Right atrium auricular region (tissue), 2 donors: ENCODE measurements at regions not wholly inside any gene's neighbourhood (a gene's known extent, or its start where the extent isn't known, plus 50 kb on each side); places are given as distances from the start of the nearest gene placed in this dataset.

ENCODE experiments used
- DNase-seq: peaks from one replicate; pipeline ENCODE4 v3.0.0-alpha.2; 2019; ENCODE audit warnings: low spot score
- H3K27ac ChIP-seq, 2 donors: fragments of 200-600 bp; sonication (generic); 1 replicate in 1 of 2; 2 replicates in 1 of 2; pipeline ENCODE4 v1.5.1; 2016 to 2019
- H3K27me3 ChIP-seq, 2 donors: fragments of 200-600 bp; sonication (generic); one replicate each; pipeline versions ENCODE4 v1.5.1 to v1.6.0; 2017 to 2019
- H3K36me3 ChIP-seq: fragments of 200-600 bp; sonication (generic); one replicate; pipeline ENCODE4 v1.5.1; 2016
- H3K4me1 ChIP-seq, 2 donors: fragments of 200-600 bp; sonication (generic); one replicate each; pipeline versions ENCODE4 v1.5.1 to v1.6.0; 2017 to 2019
- H3K4me3 ChIP-seq, 2 donors: fragments of 200-600 bp; sonication (generic); 1 replicate in 1 of 2; 2 replicates in 1 of 2; pipeline ENCODE4 v1.5.1; 2017 to 2019; ENCODE audit warnings: mild to moderate bottlenecking in 1 of 2, moderate library complexity in 1 of 2
- H3K9me3 ChIP-seq, 2 donors: fragments of 200-600 bp; sonication (generic); one replicate each; pipeline ENCODE4 v1.5.1; 2019
- CTCF ChIP-seq, 2 donors: fragments of 200-600 bp; sonication (generic); IDR thresholded peaks; one replicate each; pipeline ENCODE4 v1.5.1; 2019; ENCODE audit warnings: antibody characterized with exemption in 2 of 2

- peaks cover 5 to 13% of the 10 kb centered on the region in 2 donors for H3K9me3 ChIP-seq
- H3K4me3 ChIP-seq, result no peak overlapping the region
- no peak for DNase-seq
- H3K36me3 ChIP-seq, result no peaks in the 10 kb centered on the region
- TF ChIP-seq CTCF (IDR thresholded peaks at IDR 0.05), result no peak
- H3K27ac ChIP-seq, result no peak overlapping the region
- no peaks in the 10 kb centered on the region for H3K27me3 ChIP-seq
- H3K4me1 ChIP-seq, result no peaks in the 10 kb centered on the region
Observed at GRCh38 chr16:63928421-63928820, 1193.4 kb downstream of the CDH11 start.

- H3K4me1 ChIP-seq, result no peaks in the 10 kb centered on the region
- no peak for DNase-seq
- no peak for TF ChIP-seq CTCF (IDR thresholded peaks at IDR 0.05)
- H3K9me3 ChIP-seq, result no peaks in the 10 kb centered on the region
- no peaks in the 10 kb centered on the region for H3K36me3 ChIP-seq
- no peak overlapping the region for H3K4me3 ChIP-seq
- H3K27me3 ChIP-seq, result no peaks in the 10 kb centered on the region
- H3K27ac ChIP-seq, result no peak overlapping the region
Observed at GRCh38 chr16:63925221-63925620, 1196.6 kb downstream of the CDH11 start.

- no peak for TF ChIP-seq CTCF (IDR thresholded peaks at IDR 0.05)
- Histone ChIP-seq H3K4me3 (no peak overlapping the region), H3K27me3 (no peaks in the 10 kb centered on the region), H3K36me3 (no peaks in the 10 kb centered on the region), H3K9me3 (no peaks in the 10 kb centered on the region), H3K27ac (no peak overlapping the region), H3K4me1 (no peaks in the 10 kb centered on the region)
- DNase-seq, result no peak
Observed at GRCh38 chr16:63922560-63922959, 1199.3 kb downstream of the CDH11 start.

- TF ChIP-seq CTCF (IDR thresholded peaks at IDR 0.05), result no peak
- H3K36me3 ChIP-seq, result no peaks in the 10 kb centered on the region
- no peak overlapping the region for H3K27ac ChIP-seq
- DNase-seq, result no peak
- no peaks in the 10 kb centered on the region for H3K9me3 ChIP-seq
- no peaks in the 10 kb centered on the region for H3K27me3 ChIP-seq
- H3K4me3 ChIP-seq, result no peak overlapping the region
- no peaks in the 10 kb centered on the region for H3K4me1 ChIP-seq
Observed at GRCh38 chr16:63921737-63922295, 1200.0 kb downstream of the CDH11 start.

- Histone ChIP-seq H3K9me3 (no peaks in the 10 kb centered on the region), H3K36me3 (no peaks in the 10 kb centered on the region), H3K27me3 (no peaks in the 10 kb centered on the region), H3K27ac (no peak overlapping the region), H3K4me3 (no peak overlapping the region), H3K4me1 (no peaks in the 10 kb centered on the region)
- TF ChIP-seq CTCF (IDR thresholded peaks at IDR 0.05), result no peak
- no peak for DNase-seq
Observed at GRCh38 chr16:63913290-63913689, 1208.6 kb downstream of the CDH11 start.

- no peak for TF ChIP-seq CTCF (IDR thresholded peaks at IDR 0.05)
- no peak overlapping the region for H3K27ac ChIP-seq
- H3K27me3 ChIP-seq, result no peaks in the 10 kb centered on the region
- H3K4me1 ChIP-seq, result no peaks in the 10 kb centered on the region
- no peaks in the 10 kb centered on the region for H3K9me3 ChIP-seq
- no peaks in the 10 kb centered on the region for H3K36me3 ChIP-seq
- H3K4me3 ChIP-seq, result no peak overlapping the region
- no peak for DNase-seq
Observed at GRCh38 chr16:63907251-63907650, 1214.6 kb downstream of the CDH11 start.
